KMS-11 (cell line): ENCODE measurements at regions not wholly inside any gene's neighbourhood (a gene's known extent, or its start where the extent isn't known, plus 50 kb on each side); places are given as distances from the start of the nearest gene placed in this dataset.

Experiments
- H2AFZ ChIP-seq: fragments of 200-600 bp; sonication (generic); 2 replicates; pipeline ENCODE4 v1.6.1; 2016; ENCODE audit warnings: antibody characterized with exemption, mixed run types, low read depth
- H3K27ac ChIP-seq: fragments of 200-600 bp; sonication (generic); 2 replicates; pipeline ENCODE4 v1.6.1; 2016; ENCODE audit warnings: mild to moderate bottlenecking, mixed run types
- H3K27me3 ChIP-seq: fragments of 200-600 bp; sonication (generic); 2 replicates; pipeline ENCODE4 v1.6.1; 2017; ENCODE audit warnings: mild to moderate bottlenecking, low read depth, mixed run types, moderate library complexity; ENCODE audit not compliant: insufficient read depth
- H3K36me3 ChIP-seq: fragments of 200-600 bp; sonication (generic); 2 replicates; pipeline ENCODE4 v1.6.1; 2017; ENCODE audit warnings: mild to moderate bottlenecking, mixed run types; ENCODE audit not compliant: insufficient read depth
- H3K4me1 ChIP-seq: fragments of 200-600 bp; sonication (generic); 2 replicates; pipeline ENCODE4 v1.6.1; 2016; ENCODE audit warnings: mild to moderate bottlenecking, low read depth, mixed run types; ENCODE audit not compliant: poor library complexity, severe bottlenecking
- H3K4me2 ChIP-seq: fragments of 200-600 bp; sonication (generic); 2 replicates; pipeline ENCODE4 v1.7.0; 2016; ENCODE audit warnings: mild to moderate bottlenecking, mixed run types
- H3K4me3 ChIP-seq: fragments of 200-600 bp; sonication (generic); IDR thresholded peaks from 2 replicates; pipeline ENCODE4 v1.6.1; 2017; ENCODE audit warnings: low read depth, low read length, mixed read lengths; ENCODE audit not compliant: insufficient read depth
- H3K79me2 ChIP-seq: fragments of 200-600 bp; sonication (generic); 2 replicates; pipeline ENCODE4 v1.6.1; 2016; ENCODE audit warnings: low read depth, mixed run types; ENCODE audit not compliant: insufficient read depth
- H3K9ac ChIP-seq: fragments of 200-600 bp; sonication (generic); 2 replicates; pipeline ENCODE4 v1.6.1; 2016; ENCODE audit warnings: mild to moderate bottlenecking, mixed run types
- H4K20me1 ChIP-seq: fragments of 200-600 bp; sonication (generic); 2 replicates; pipeline ENCODE4 v1.6.1; 2016; ENCODE audit warnings: mild to moderate bottlenecking, mixed run types; ENCODE audit not compliant: insufficient read depth
- TF ChIP-seq, protein P1 (sequence below): fragments of 200-600 bp; sonication (generic); conservative IDR thresholded peaks from 2 replicates; pipeline ENCODE4 v1.6.1; 2017; ENCODE audit warnings: low read depth, mild to moderate bottlenecking, antibody characterized with exemption, low read length, moderate library complexity, mixed read lengths

DNA sequence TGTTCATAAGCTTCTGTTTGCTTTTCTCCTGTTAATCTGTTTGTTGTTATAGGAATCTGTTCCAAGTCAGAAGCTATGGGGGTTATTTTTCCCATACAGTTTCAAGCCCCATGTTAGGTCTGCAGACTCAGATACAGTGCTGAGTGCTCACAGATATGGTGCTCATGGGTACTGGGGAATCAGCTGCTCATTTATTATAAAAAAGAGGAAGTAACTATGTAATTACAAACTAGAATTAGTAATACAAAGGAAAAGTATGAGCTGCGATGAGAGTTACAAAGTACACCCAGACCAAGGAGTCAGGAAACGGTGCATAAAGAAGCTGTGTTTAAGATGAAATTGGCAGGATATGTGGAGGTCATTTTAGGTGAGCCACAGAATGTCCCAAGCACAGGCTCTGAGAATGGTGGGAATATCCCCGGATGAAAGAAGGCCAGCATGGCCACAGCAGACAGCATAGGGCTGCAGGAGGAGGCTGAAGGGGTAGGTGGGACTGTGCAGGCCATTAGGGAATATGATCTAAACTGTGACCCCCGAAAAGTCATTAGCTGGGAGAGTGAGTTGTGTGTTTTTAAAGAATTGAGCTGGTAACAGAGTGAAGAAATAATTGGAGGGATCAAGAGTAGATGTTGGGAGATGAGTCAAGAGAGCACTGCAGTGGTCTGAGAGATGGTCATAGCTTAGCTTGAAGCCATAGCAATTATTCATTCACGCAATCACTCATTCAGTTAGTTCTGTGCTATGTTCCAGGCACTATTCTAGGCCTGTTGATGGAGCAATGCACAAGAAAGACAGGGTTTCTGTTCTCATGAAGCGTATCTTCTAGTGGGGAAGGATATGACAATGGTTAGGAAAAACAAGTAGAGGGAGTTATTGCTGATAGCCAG, 177.4 kb upstream of the UBL3 start:
- TF ChIP-seq, protein P1, sequence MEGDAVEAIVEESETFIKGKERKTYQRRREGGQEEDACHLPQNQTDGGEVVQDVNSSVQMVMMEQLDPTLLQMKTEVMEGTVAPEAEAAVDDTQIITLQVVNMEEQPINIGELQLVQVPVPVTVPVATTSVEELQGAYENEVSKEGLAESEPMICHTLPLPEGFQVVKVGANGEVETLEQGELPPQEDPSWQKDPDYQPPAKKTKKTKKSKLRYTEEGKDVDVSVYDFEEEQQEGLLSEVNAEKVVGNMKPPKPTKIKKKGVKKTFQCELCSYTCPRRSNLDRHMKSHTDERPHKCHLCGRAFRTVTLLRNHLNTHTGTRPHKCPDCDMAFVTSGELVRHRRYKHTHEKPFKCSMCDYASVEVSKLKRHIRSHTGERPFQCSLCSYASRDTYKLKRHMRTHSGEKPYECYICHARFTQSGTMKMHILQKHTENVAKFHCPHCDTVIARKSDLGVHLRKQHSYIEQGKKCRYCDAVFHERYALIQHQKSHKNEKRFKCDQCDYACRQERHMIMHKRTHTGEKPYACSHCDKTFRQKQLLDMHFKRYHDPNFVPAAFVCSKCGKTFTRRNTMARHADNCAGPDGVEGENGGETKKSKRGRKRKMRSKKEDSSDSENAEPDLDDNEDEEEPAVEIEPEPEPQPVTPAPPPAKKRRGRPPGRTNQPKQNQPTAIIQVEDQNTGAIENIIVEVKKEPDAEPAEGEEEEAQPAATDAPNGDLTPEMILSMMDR: no peak
- Histone ChIP-seq H3K9ac (no peak overlapping the region), H3K4me1 (peaks cover 14% of the 10 kb centered on the region), H4K20me1 (no peaks in the 10 kb centered on the region), H3K36me3 (no peaks in the 10 kb centered on the region), H3K4me2 (no peak overlapping the region), H3K27me3 (no peaks in the 10 kb centered on the region), H2AFZ (no peak overlapping the region), H3K79me2 (no peaks in the 10 kb centered on the region), H3K4me3 (no peak overlapping the region), H3K27ac (no peak overlapping the region)

DNA sequence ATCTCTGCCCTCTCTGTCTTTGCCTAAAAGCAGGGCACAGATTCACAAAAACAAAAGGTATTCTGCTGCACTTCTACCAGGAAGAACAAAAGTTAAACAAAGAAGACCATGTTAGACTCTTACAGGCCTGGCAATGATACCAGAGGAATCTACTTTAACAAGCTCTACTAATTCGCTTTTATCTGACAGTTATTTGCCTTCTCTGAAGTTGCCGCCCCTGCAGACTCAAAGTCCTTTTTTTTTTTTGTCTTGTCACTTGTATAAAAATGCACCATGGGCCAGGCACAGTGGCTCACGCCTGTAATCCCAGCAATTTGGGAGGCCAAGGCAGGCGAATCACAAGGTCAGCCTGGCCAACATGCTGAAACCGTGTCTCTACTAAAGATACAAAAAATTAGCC, 176.5 kb upstream of the UBL3 start:
- Histone ChIP-seq H3K27ac (no peak overlapping the region), H3K79me2 (no peaks in the 10 kb centered on the region), H2AFZ (no peak overlapping the region), H3K4me1 (peaks cover 14% of the 10 kb centered on the region), H3K27me3 (no peaks in the 10 kb centered on the region), H3K4me3 (no peak overlapping the region), H3K4me2 (no peak overlapping the region), H4K20me1 (no peaks in the 10 kb centered on the region), H3K9ac (no peak overlapping the region), H3K36me3 (no peaks in the 10 kb centered on the region)
- TF ChIP-seq, protein P1: no peak

DNA sequence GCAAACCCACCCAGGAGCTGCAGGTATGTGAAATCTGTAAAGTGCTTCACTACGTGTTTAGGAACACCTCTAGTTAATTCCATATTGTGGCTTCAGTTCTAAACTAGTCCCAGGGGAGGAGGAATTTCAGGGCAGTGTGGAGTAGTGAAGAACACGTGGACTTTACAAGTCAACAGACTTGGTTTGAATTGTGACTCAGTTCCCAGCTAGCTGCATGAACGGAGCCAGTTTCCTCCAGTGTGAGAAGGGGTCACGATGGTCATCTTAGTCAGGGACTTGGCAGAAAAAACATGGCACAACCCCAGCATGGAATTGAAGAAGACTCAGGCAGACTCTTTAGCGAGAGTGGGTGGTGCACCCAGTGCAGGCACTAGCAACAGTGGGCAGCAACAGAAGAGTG, 175.7 kb upstream of the UBL3 start:
- Histone ChIP-seq H3K4me2 (no peak overlapping the region), H3K4me3 (no peak overlapping the region), H3K9ac (no peak overlapping the region), H3K79me2 (no peaks in the 10 kb centered on the region), H3K4me1 (peaks cover 14% of the 10 kb centered on the region), H3K27ac (no peak overlapping the region), H4K20me1 (no peaks in the 10 kb centered on the region), H3K36me3 (no peaks in the 10 kb centered on the region), H3K27me3 (no peaks in the 10 kb centered on the region), H2AFZ (no peak overlapping the region)
- TF ChIP-seq, protein P1: no peak

DNA sequence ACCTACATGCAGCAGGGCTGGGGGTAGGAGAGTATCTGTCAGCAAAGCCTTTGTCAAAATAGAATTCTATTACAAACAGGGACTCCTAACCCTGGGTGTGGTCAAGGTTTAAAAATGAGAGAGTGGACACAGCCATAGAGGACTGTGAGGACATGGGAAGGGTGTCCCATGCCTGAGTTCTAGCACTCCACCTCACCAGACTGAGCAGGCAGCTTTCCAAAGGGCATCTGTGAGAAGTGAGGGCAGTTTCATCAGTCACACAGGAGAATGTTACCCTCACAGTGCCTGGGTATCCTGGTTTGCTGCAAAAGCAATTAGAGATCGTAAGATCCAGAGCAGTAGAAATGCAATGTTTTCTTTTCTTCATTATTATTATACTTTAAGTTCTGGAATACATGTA, 174.9 kb upstream of the UBL3 start:
- Histone ChIP-seq H3K4me3 (no peak overlapping the region), H3K9ac (no peak overlapping the region), H3K4me2 (peak overlapping the region; percentile 33; the same call in 1 of the 2 replicates), H3K79me2 (no peaks in the 10 kb centered on the region), H3K27me3 (no peaks in the 10 kb centered on the region), H3K4me1 (peaks cover 14% of the 10 kb centered on the region), H3K27ac (peak overlapping the region; percentile 11; the same call in 1 of the 2 replicates), H2AFZ (no peak overlapping the region), H4K20me1 (no peaks in the 10 kb centered on the region), H3K36me3 (no peaks in the 10 kb centered on the region)
- TF ChIP-seq, protein P1: no peak
